NT2/D1 (cell line): ENCODE measurements at regions not wholly inside any gene's neighbourhood (a gene's known extent, or its start where the extent isn't known, plus 50 kb on each side); places are given as distances from the start of the nearest gene placed in this dataset.

Source experiments
- SUZ12 ChIP-seq: IDR thresholded peaks from 2 replicates; pipeline ENCODE4 v1.6.1; 2011; ENCODE audit not compliant: insufficient read length, insufficient read depth; ENCODE audit errors: extremely low read depth
- YY1 ChIP-seq: IDR thresholded peaks from 2 replicates; pipeline ENCODE4 v1.6.1; 2011; ENCODE audit not compliant: insufficient read length, insufficient read depth
- ZNF274 ChIP-seq: IDR thresholded peaks from 2 replicates; pipeline ENCODE4 v1.6.1; 2011; ENCODE audit warnings: mild to moderate bottlenecking, low read depth, low read length

DNA sequence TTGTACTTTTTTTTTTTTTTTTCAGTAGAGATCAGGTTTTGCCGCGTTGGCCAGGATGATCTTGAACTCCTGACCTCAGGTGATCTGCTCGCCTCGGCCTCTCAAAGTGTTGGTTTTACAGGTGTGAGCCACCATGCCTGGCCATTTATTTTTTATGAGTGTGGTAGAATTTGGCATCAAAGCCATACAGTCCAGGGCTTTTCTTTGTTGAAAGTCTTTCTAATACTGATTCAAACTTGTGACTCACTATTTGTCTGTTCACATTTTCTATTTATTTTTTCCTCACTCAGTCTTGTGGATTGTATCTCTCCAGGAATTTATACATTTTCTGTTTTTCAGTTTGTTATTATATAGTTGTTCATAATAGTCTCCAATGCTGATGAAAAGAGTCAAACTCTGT lies 66.5 kb upstream of the SPIN4 start:
- no peak for TF ChIP-seq YY1
- TF ChIP-seq SUZ12 = no peak
- TF ChIP-seq ZNF274 = no peak
